Mesenchymal stem cell (in vitro differentiated cells and primary cell): ENCODE measurements at regions not wholly inside any gene's neighbourhood (a gene's known extent, or its start where the extent isn't known, plus 50 kb on each side); places are given as distances from the start of the nearest gene placed in this dataset.
A peak's percentile ranks its signal among the peaks of the same experiment; 100 is the strongest.
"Not testable (repeated sequence)": the region's sequence is repeated elsewhere in the genome, so short reads cannot be mapped to it uniquely, and the experiment has no call there.

ENCODE experiments used
- DNase-seq: peaks from one replicate; pipeline ENCODE4 v3.0.0-alpha.2; 2013
- H2AFZ ChIP-seq: one replicate; pipeline ENCODE4 v1.6.1; 2013; ENCODE audit warnings: low read depth, mild to moderate bottlenecking, control low read depth, inconsistent platforms, low read length, moderate library complexity
- H2AK5ac ChIP-seq: 2 replicates; pipeline ENCODE4 v1.6.1; 2013; ENCODE audit warnings: low read length, moderate library complexity, mild to moderate bottlenecking, inconsistent platforms; ENCODE audit not compliant: severe bottlenecking
- H2BK120ac ChIP-seq: one replicate; pipeline ENCODE4 v1.6.1; 2013; ENCODE audit warnings: low read depth, mild to moderate bottlenecking, inconsistent platforms, low read length, moderate library complexity
- H2BK12ac ChIP-seq, 2 experiments: one replicate each; pipeline ENCODE4 v1.6.1; 2013; ENCODE audit warnings: inconsistent platforms in 2 of 2, low read length in 2 of 2, mild to moderate bottlenecking in 2 of 2, moderate library complexity in 2 of 2, control low read depth in 1 of 2
- H2BK15ac ChIP-seq: one replicate; pipeline ENCODE4 v1.6.1; 2013; ENCODE audit warnings: mild to moderate bottlenecking, low read depth, inconsistent platforms; ENCODE audit not compliant: poor library complexity, severe bottlenecking
- H2BK5ac ChIP-seq: 2 replicates; pipeline ENCODE4 v1.6.1; 2013; ENCODE audit warnings: low read depth, mild to moderate bottlenecking, low read length, control low read depth, inconsistent platforms; ENCODE audit not compliant: poor library complexity, severe bottlenecking
- H3K14ac ChIP-seq, 2 experiments: one replicate each; pipeline ENCODE4 v1.6.1; 2013; ENCODE audit warnings: inconsistent platforms in 2 of 2, low read length in 2 of 2, control low read depth in 1 of 2, mild to moderate bottlenecking in 1 of 2, moderate library complexity in 1 of 2
- H3K18ac ChIP-seq, 2 experiments: one replicate each; pipeline ENCODE4 v1.6.1; 2013; ENCODE audit warnings: inconsistent platforms in 2 of 2, low read length in 2 of 2, control low read depth in 1 of 2, low read depth in 1 of 2, mild to moderate bottlenecking in 1 of 2
- H3K23ac ChIP-seq, 2 experiments: one replicate each; pipeline ENCODE4 v1.6.1; 2013; ENCODE audit warnings: inconsistent platforms in 2 of 2, low read length in 2 of 2, mild to moderate bottlenecking in 2 of 2, moderate library complexity in 2 of 2, control low read depth in 1 of 2
- H3K27ac ChIP-seq: 2 replicates; pipeline ENCODE4 v1.5.1; 2013; ENCODE audit warnings: mild to moderate bottlenecking, moderate library complexity, low read length, control low read depth, inconsistent platforms; ENCODE audit not compliant: poor library complexity, severe bottlenecking
- H3K27me3 ChIP-seq, 2 experiments: 2 replicates each; pipeline versions ENCODE4 v1.6.1 to v1.7.0; 2013; ENCODE audit warnings: low read length in 2 of 2, mild to moderate bottlenecking in 2 of 2, moderate library complexity in 2 of 2, control low read depth in 1 of 2, inconsistent platforms in 1 of 2; ENCODE audit not compliant: control insufficient read depth in 1 of 2, insufficient read depth in 1 of 2
- H3K36me3 ChIP-seq, 2 experiments: 2 replicates each; pipeline versions ENCODE4 v1.6.1 to v1.7.0; 2013; ENCODE audit warnings: low read length in 2 of 2, control low read depth in 1 of 2, inconsistent platforms in 1 of 2, low read depth in 1 of 2, mild to moderate bottlenecking in 1 of 2; ENCODE audit not compliant: insufficient read depth in 2 of 2, control insufficient read depth in 1 of 2
- H3K4ac ChIP-seq, 2 experiments: one replicate each; pipeline ENCODE4 v1.6.1; 2013; ENCODE audit warnings: inconsistent platforms in 2 of 2, low read length in 2 of 2, mild to moderate bottlenecking in 2 of 2, moderate library complexity in 2 of 2, control low read depth in 1 of 2, low read depth in 1 of 2
- H3K4me1 ChIP-seq: 2 replicates; pipeline ENCODE4 v1.6.1; 2013; ENCODE audit warnings: low read depth, low read length, control low read depth; ENCODE audit not compliant: control insufficient read depth, insufficient read depth
- H3K4me2 ChIP-seq: 2 replicates; pipeline ENCODE4 v1.6.1; 2013; ENCODE audit warnings: low read length, mild to moderate bottlenecking, inconsistent platforms; ENCODE audit not compliant: poor library complexity, severe bottlenecking
- H3K4me3 ChIP-seq, 2 experiments: 2 replicates each; pipeline versions ENCODE4 v1.5.1 to v1.7.0; 2013; ENCODE audit warnings: low read length in 2 of 2, mild to moderate bottlenecking in 2 of 2, control low read depth in 1 of 2, low read depth in 1 of 2; ENCODE audit not compliant: insufficient read depth in 1 of 2
- H3K79me1 ChIP-seq: replicated peaks from 2 replicates; pipeline ENCODE4 v1.6.1; 2013; ENCODE audit warnings: mild to moderate bottlenecking, control low read depth, low read length, inconsistent platforms; ENCODE audit not compliant: poor library complexity, severe bottlenecking
- H3K9ac ChIP-seq: 2 replicates; pipeline ENCODE4 v1.7.0; 2013; ENCODE audit warnings: mild to moderate bottlenecking, low read length, moderate library complexity
- H3K9me3 ChIP-seq: 2 replicates; pipeline ENCODE4 v1.7.0; 2013; ENCODE audit warnings: mild to moderate bottlenecking, low read length; ENCODE audit not compliant: control insufficient read depth
- H4K8ac ChIP-seq: one replicate; pipeline ENCODE4 v1.6.1; 2013; ENCODE audit warnings: inconsistent platforms, mild to moderate bottlenecking, low read length, moderate library complexity
- H4K91ac ChIP-seq: one replicate; pipeline ENCODE4 v1.6.1; 2013; ENCODE audit warnings: mild to moderate bottlenecking, low read length, inconsistent platforms
- WGBS: methylation state at CpG from one replicate; pipeline ENCODE4 v1.1.7; 2013; ENCODE audit warnings: mixed read lengths; 5-methylcytosine and 5-hydroxymethylcytosine counted together

DNA sequence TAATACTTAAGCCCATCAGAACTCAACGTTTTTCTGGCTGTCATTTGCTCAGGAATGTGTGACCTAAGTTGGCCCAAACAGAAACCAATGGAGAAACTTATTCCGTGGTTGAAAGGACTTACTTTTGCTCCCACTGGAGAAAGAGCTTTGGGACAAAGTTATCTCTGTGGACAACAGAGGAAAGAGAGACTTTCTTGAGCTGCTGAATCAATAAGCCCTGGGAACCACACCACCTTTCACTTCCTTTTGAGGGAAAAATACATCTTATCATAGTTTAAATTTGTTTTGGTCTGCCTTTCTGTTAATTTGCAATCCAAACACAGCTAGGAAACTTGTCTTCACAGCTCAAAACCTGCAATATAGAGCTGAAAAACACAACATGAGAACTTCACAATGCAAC, 62.8 kb upstream of the VCAN start:
- H2AK5ac ChIP-seq: no peak overlapping the region
- no peak overlapping the region for H3K9ac ChIP-seq
- H3K14ac ChIP-seq: no peak overlapping the region
- WGBS: 69% methylated on average over 2 of the region's 2 CpGs
- no peak overlapping the region for H3K18ac ChIP-seq
- H3K36me3 ChIP-seq: no peaks in the 10 kb centered on the region
- H2BK5ac ChIP-seq: no peak overlapping the region
- no peaks in the 10 kb centered on the region for H3K4me1 ChIP-seq
- H3K4ac ChIP-seq: no peak overlapping the region
- H4K91ac ChIP-seq: no peak overlapping the region
- DNase-seq: no peak
- H3K27ac ChIP-seq: no peak overlapping the region
- H2BK15ac ChIP-seq: no peak overlapping the region
- no peak overlapping the region for H2AFZ ChIP-seq
- no peak overlapping the region for H3K4me3 ChIP-seq
- H4K8ac ChIP-seq: no peak overlapping the region
- H3K9me3 ChIP-seq: peaks cover 12% of the 10 kb centered on the region
- no peaks in the 10 kb centered on the region for H3K27me3 ChIP-seq
- H2BK12ac ChIP-seq: no peak overlapping the region
- no peaks in the 10 kb centered on the region for H3K79me1 ChIP-seq
- H2BK120ac ChIP-seq: no peak overlapping the region
- no peak overlapping the region for H3K4me2 ChIP-seq
- H3K23ac ChIP-seq: no peak overlapping the region

DNA sequence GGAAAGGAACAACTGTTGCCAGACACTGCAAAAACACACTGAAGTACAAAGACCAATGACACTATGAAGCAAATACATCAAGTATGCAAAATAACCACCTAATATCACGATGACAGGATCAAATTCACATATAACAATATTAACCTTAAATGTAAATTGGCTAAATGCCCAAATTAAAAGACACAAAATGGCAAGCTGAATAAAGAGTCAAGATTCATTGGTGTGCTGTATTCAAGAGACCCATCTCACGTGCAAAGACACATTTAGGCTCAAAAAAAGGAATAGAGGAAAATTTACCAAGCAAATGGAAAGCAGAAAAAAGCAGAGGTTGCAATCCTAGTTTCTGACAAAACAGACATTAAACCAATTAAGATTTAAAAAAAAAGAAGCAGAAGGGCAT, 61.8 kb upstream of the VCAN start:
- H3K4me3 ChIP-seq, H4K91ac ChIP-seq, H3K14ac ChIP-seq, DNase-seq, H3K27me3 ChIP-seq, H3K79me1 ChIP-seq, H3K4me1 ChIP-seq, H2BK120ac ChIP-seq, H3K23ac ChIP-seq, H2BK12ac ChIP-seq, H4K8ac ChIP-seq, H3K9ac ChIP-seq, H3K18ac ChIP-seq, H2AK5ac ChIP-seq, H3K4ac ChIP-seq, H2AFZ ChIP-seq, H3K36me3 ChIP-seq, H3K4me2 ChIP-seq, H2BK15ac ChIP-seq, H2BK5ac ChIP-seq, H3K27ac ChIP-seq: not testable (repeated sequence)
- WGBS: 72% methylated on average over 2 of the region's 2 CpGs
- peaks cover 12% of the 10 kb centered on the region for H3K9me3 ChIP-seq

DNA sequence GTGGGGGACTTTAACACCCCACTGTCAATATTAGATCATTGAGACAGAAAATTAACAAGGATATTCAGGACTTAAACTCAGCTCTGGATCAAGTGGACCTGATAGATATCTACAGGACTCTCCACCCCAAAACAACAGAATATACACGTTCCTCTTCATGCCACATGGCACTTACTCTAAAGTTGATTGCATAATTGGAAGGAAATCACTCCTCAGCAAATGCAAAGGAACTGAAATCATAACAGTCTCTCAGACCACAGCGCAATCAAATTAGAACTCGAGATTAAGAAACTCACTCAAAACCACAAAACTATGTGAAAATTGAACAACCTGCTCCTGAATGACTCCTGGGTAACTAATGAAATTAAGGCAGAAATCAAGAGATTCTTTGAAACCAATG, 61.2 kb upstream of the VCAN start:
- peaks cover 12% of the 10 kb centered on the region for H3K9me3 ChIP-seq
- not testable (repeated sequence) for H4K91ac ChIP-seq, H3K9ac ChIP-seq, H3K4ac ChIP-seq, H2AK5ac ChIP-seq, H3K14ac ChIP-seq, DNase-seq, H3K23ac ChIP-seq, H3K36me3 ChIP-seq, H3K27ac ChIP-seq, H2BK5ac ChIP-seq, H2BK15ac ChIP-seq, H3K4me3 ChIP-seq, H4K8ac ChIP-seq, H2AFZ ChIP-seq, H3K79me1 ChIP-seq, H2BK120ac ChIP-seq, H3K18ac ChIP-seq, H3K4me1 ChIP-seq, H2BK12ac ChIP-seq, H3K4me2 ChIP-seq, H3K27me3 ChIP-seq
- WGBS: 74% methylated on average over 1 of the region's 3 CpGs

- H2BK120ac ChIP-seq: no peak overlapping the region
- H3K9me3 ChIP-seq: peaks cover 12% of the 10 kb centered on the region
- no peak overlapping the region for H3K27ac ChIP-seq
- H4K8ac ChIP-seq: no peak overlapping the region
- H3K36me3 ChIP-seq: no peaks in the 10 kb centered on the region
- H3K4me2 ChIP-seq: no peak overlapping the region
- no peak overlapping the region for H3K23ac ChIP-seq
- no peak overlapping the region for H2BK12ac ChIP-seq
- H2AK5ac ChIP-seq: no peak overlapping the region
- H3K4me1 ChIP-seq: no peaks in the 10 kb centered on the region
- no peak for DNase-seq
- no peak overlapping the region for H3K14ac ChIP-seq
- H2BK5ac ChIP-seq: no peak overlapping the region
- WGBS: 100% methylated on average over 1 of the region's 1 CpG
- H4K91ac ChIP-seq: no peak overlapping the region
- H3K4me3 ChIP-seq: no peak overlapping the region
- no peaks in the 10 kb centered on the region for H3K79me1 ChIP-seq
- H2AFZ ChIP-seq: no peak overlapping the region
- H3K9ac ChIP-seq: peak overlapping the region; percentile 20
- H3K4ac ChIP-seq: no peak overlapping the region
- H3K27me3 ChIP-seq: no peaks in the 10 kb centered on the region
- H2BK15ac ChIP-seq: no peak overlapping the region
- H3K18ac ChIP-seq: no peak overlapping the region
Measured at GRCh38 chr5:83414601-83415000, 56.9 kb upstream of the VCAN start.
